Mammary epithelial cell (primary cell): ENCODE measurements at regions not wholly inside any gene's neighbourhood (a gene's known extent, or its start where the extent isn't known, plus 50 kb on each side); places are given as distances from the start of the nearest gene placed in this dataset.

Experiments
- CTCF ChIP-seq, 2 donors: IDR thresholded peaks in 1 of 2; conservative IDR thresholded peaks in 1 of 2; 2 replicates each; pipeline ENCODE4 v1.5.1; 2011 to 2012; ENCODE audit warnings: inconsistent platforms in 2 of 2, low read length in 2 of 2, mild to moderate bottlenecking in 2 of 2, control low read depth in 1 of 2, low read depth in 1 of 2; ENCODE audit not compliant: insufficient read depth in 1 of 2; ENCODE audit errors: extremely low read depth in 1 of 2
- EZH2 ChIP-seq: IDR thresholded peaks from 2 replicates; pipeline ENCODE4 v1.6.1; 2012; ENCODE audit warnings: low read length, inconsistent platforms, borderline replicate concordance

GRCh38 chr16:51337662-51338061 is 186.6 kb upstream of the SALL1 start:
- TF ChIP-seq CTCF (conservative IDR thresholded peaks at IDR 0.05 in 1 of 2, IDR thresholded peaks at IDR 0.05 in 1 of 2; ENCODE audit: extremely low read depth in 1 of 2, insufficient read depth in 1 of 2, low read depth in 1 of 2, low read length in 2 of 2) (peak; percentile 9 to 21), EZH2 (no peak)
